ENCODE measurements at regions not wholly inside any gene's neighbourhood (a gene's known extent, or its start where the extent isn't known, plus 50 kb on each side); places are given as distances from the start of the nearest gene placed in this dataset.

- Histone ChIP-seq H3K79me1 (ENCODE audit: low read depth in 1 of 2, low read length in 2 of 2) (no peaks in the 10 kb centered on the region), H3K4me2 (ENCODE audit: low read depth, low read length) (no peak overlapping the region), H2AFZ (replicated peaks; ENCODE audit: low read length, poor library complexity) (no peak overlapping the region), H2AK9ac (replicated peaks; ENCODE audit: low read depth, low read length, poor library complexity) (no peak overlapping the region), H4K8ac (ENCODE audit: low read depth in 2 of 2, low read length in 2 of 2) (no peak overlapping the region), H3K56ac (ENCODE audit: extremely low read depth, insufficient read depth, low read length) (no peak overlapping the region), H3K4me1 (ENCODE audit: control insufficient read depth, insufficient read depth, low read length) (no peaks in the 10 kb centered on the region), H3K18ac (ENCODE audit: low read depth, low read length) (no peak overlapping the region), H3K23ac (ENCODE audit: low read depth, low read length) (no peak overlapping the region), H3K4me3 (ENCODE audit: insufficient read depth, low read depth, low read length) (no peak overlapping the region), H4K91ac (ENCODE audit: insufficient read depth, low read depth, low read length) (no peak overlapping the region), H2AK5ac (ENCODE audit: low read depth, low read length) (no peak overlapping the region), H2BK5ac (ENCODE audit: low read depth, low read length, poor library complexity, severe bottlenecking) (no peak overlapping the region), H3K27me3 (ENCODE audit: control insufficient read depth, insufficient read depth, low read length) (no peaks in the 10 kb centered on the region), H3K27ac (ENCODE audit: insufficient read depth, low read length) (no peak overlapping the region), H3K36me3 (ENCODE audit: control insufficient read depth, insufficient read depth, low read length) (no peaks in the 10 kb centered on the region), H4K5ac (ENCODE audit: low read depth, low read length) (no peak overlapping the region), H3K9ac (ENCODE audit: low read depth, low read length) (no peak overlapping the region), H2BK20ac (ENCODE audit: low read depth, low read length) (no peak overlapping the region), H2BK120ac (ENCODE audit: low read depth, low read length) (no peak overlapping the region), H4K20me1 (ENCODE audit: insufficient read depth, low read length) (no peaks in the 10 kb centered on the region), H3K4ac (ENCODE audit: low read depth, low read length) (no peak overlapping the region), H2BK15ac (ENCODE audit: low read depth, low read length) (no peak overlapping the region), H3K9me1 (ENCODE audit: insufficient read depth, low read length) (no peaks in the 10 kb centered on the region), H3K9me3 (ENCODE audit: control insufficient read depth, insufficient read depth, low read length) (no peaks in the 10 kb centered on the region), H3K14ac (replicated peaks; ENCODE audit: low read depth, low read length) (no peak overlapping the region)
- BruUV-seq (replicated peaks), result no TSS peak
- dilution Hi-C loops (cut with HindIII; ENCODE audit: low sequenced_read_pairs, unreplicated experiment), result no loop called here
- DNase-seq (peak; percentile 40), ATAC-seq (ENCODE audit: low read depth) (no peak)
- CTCF ChIA-PET, result no interaction called here
- intact Hi-C loops (cut with micrococcal nuclease), result no loop called here
- POLR2A ChIA-PET (ENCODE audit: unreplicated experiment), result no interaction called here
- 90% methylated on average over 2 of the region's 4 CpGs; no CpG with 5 or more reads in 1 of the 2 experiments for WGBS, 2 experiments (ENCODE audit: extremely low coverage in 2 of 2, insufficient read length in 1 of 2)
- TF ChIP-seq RFX5 (IDR thresholded peaks at IDR 0.05; ENCODE audit: low read depth, low read length), result no peak
- TF ChIP-seq POLR2A (IDR thresholded peaks at IDR 0.05; ENCODE audit: low read depth, low read length), result no peak
- TF ChIP-seq BHLHE40 (IDR thresholded peaks at IDR 0.05; ENCODE audit: low read depth, low read length), result no peak
- TF ChIP-seq MXI1 (IDR thresholded peaks at IDR 0.05; ENCODE audit: borderline replicate concordance, low read depth, low read length), result no peak
- no peak for TF ChIP-seq CEBPB (IDR thresholded peaks at IDR 0.05; ENCODE audit: low read depth, low read length)
- TF ChIP-seq CTCF (conservative IDR thresholded peaks at IDR 0.05; ENCODE audit: low read depth, low read length), result no peak
- no peak for TF ChIP-seq RAD21 (IDR thresholded peaks at IDR 0.05; ENCODE audit: low read length)
- no peak for TF ChIP-seq CHD1 (IDR thresholded peaks at IDR 0.05; ENCODE audit: low read depth, low read length)
- TF ChIP-seq MAFK (IDR thresholded peaks at IDR 0.05; ENCODE audit: low read depth, low read length), result no peak
- TF ChIP-seq RCOR1 (IDR thresholded peaks at IDR 0.05; ENCODE audit: insufficient replicate concordance, low read length), result no peak
- TF ChIP-seq NFE2L2 (IDR thresholded peaks at IDR 0.05; ENCODE audit: low read depth, low read length), result no peak
- no peak for TF ChIP-seq SMC3 (IDR thresholded peaks at IDR 0.05; ENCODE audit: low read depth, low read length)
- TF ChIP-seq USF2 (IDR thresholded peaks at IDR 0.05; ENCODE audit: low read depth, low read length), result no peak
- in situ Hi-C loops (cut with MboI; ENCODE audit: low sequenced_read_pairs), result no loop called here
These were observed 295.3 kb upstream of the SLITRK3 start for GRCh38 chr3:165491487-165491886.

Data from IMR-90 (cell line).